ENCODE measurements at regions not wholly inside any gene's neighbourhood (a gene's known extent, or its start where the extent isn't known, plus 50 kb on each side); places are given as distances from the start of the nearest gene placed in this dataset.

DNA sequence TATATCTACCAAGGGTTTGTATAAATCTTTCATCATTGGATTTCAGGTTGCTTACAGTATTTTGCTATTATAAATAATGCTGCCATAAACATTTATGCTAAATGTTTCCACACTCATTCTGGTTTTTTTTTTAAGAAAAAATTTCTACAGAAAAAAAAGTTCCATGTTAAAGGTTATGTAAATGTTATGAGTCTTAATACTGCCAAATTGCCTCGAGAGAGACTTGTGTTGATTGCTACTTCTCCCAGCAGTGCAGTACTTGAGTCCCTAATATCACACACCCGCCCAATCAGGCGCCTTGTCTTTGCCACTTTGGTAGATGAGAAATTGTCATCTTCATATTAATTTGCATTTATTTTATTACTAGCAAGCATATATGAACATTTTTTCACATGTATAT is 96.7 kb upstream of the TMEM26 start:
- TF ChIP-seq, protein P1, sequence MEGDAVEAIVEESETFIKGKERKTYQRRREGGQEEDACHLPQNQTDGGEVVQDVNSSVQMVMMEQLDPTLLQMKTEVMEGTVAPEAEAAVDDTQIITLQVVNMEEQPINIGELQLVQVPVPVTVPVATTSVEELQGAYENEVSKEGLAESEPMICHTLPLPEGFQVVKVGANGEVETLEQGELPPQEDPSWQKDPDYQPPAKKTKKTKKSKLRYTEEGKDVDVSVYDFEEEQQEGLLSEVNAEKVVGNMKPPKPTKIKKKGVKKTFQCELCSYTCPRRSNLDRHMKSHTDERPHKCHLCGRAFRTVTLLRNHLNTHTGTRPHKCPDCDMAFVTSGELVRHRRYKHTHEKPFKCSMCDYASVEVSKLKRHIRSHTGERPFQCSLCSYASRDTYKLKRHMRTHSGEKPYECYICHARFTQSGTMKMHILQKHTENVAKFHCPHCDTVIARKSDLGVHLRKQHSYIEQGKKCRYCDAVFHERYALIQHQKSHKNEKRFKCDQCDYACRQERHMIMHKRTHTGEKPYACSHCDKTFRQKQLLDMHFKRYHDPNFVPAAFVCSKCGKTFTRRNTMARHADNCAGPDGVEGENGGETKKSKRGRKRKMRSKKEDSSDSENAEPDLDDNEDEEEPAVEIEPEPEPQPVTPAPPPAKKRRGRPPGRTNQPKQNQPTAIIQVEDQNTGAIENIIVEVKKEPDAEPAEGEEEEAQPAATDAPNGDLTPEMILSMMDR (IDR thresholded peaks at IDR 0.05), result no peak
- no peak for TF ChIP-seq ZFX (IDR thresholded peaks at IDR 0.05; ENCODE audit: borderline replicate concordance)
